K562 (cell line): ENCODE measurements at regions not wholly inside any gene's neighbourhood (a gene's known extent, or its start where the extent isn't known, plus 50 kb on each side); places are given as distances from the start of the nearest gene placed in this dataset.

Source experiments
- ATAC-seq: fragments of 200-7000 bp; cut with Tn5 transposase; 3 replicates; pipeline ENCODE4 v1.9.1; 2020; ENCODE audit warnings: moderate library complexity
- BruUV-seq: library from RNA; stranded (reverse); fragments of 400-500 nt; replicated peaks from 2 replicates; lab custom pipeline; 2021; lab: Mats Ljungman, UMichigan
- CTCF ChIA-PET: fragments of 300-600 bp; formaldehyde crosslinking; extraction: SDS; loops from one replicate; lab custom pipeline; 2021; ENCODE audit warnings: low intra/inter-chr PET ratio; lab: Yijun Ruan, JAX
- POLR2A ChIA-PET: fragments of 300-600, 350-650 bp; sonication (Branson Sonifier 250); formaldehyde crosslinking; extraction: SDS; loops from one replicate; lab custom pipeline; 2021; ENCODE audit warnings: antibody characterized with exemption, inconsistent platforms; lab: Yijun Ruan, JAX
- DNase-seq, 4 experiments: peaks; one replicate each; pipeline versions ENCODE4 v3.0.0 to v3.0.0-alpha.2; 2011 to 2018; ENCODE audit warnings: low spot score in 3 of 4, mixed read lengths in 3 of 4; ENCODE audit errors: extremely low read depth in 1 of 4
- FAIRE-seq: peaks from 2 replicates; lab custom pipeline; 2011; peaks lifted over from hg19 to GRCh38; lab: Jason Lieb, UNC
- H2AFZ ChIP-seq: 2 replicates; pipeline ENCODE4 v1.6.0; 2011; ENCODE audit warnings: low read depth, low read length, control low read depth, inconsistent platforms
- H3K27ac ChIP-seq: fragments of 200-600 bp; 3 replicates; pipeline ENCODE4 v1.8.0; 2011; ENCODE audit warnings: low read depth, mild to moderate bottlenecking, control low read depth, inconsistent platforms, low read length, moderate library complexity, mixed read lengths; ENCODE audit errors: extremely low read depth
- H3K27me3 ChIP-seq, 2 experiments: fragments of 300-600 bp in 1 of 2; 2 replicates in 1 of 2; 3 replicates in 1 of 2; pipeline versions ENCODE4 v1.6.0 to v1.8.0; 2011; ENCODE audit warnings: inconsistent platforms in 2 of 2, low read length in 2 of 2, mild to moderate bottlenecking in 1 of 2, mixed read lengths in 1 of 2, moderate library complexity in 1 of 2; ENCODE audit not compliant: control insufficient read depth in 2 of 2, insufficient read depth in 2 of 2
- H3K36me3 ChIP-seq: fragments of 300-600 bp; 3 replicates; pipeline ENCODE4 v1.8.0; 2011; ENCODE audit warnings: mild to moderate bottlenecking, low read length, inconsistent platforms; ENCODE audit not compliant: control insufficient read depth, insufficient read depth
- H3K4me1 ChIP-seq, 2 experiments: fragments of 200-600 bp in 1 of 2; replicated peaks in 1 of 2; 2 replicates in 1 of 2; 3 replicates in 1 of 2; pipeline versions ENCODE4 v1.5.1 to v1.8.0; 2011; ENCODE audit warnings: inconsistent platforms in 2 of 2, low read length in 2 of 2, mild to moderate bottlenecking in 1 of 2, mixed read lengths in 1 of 2, moderate library complexity in 1 of 2; ENCODE audit not compliant: control insufficient read depth in 2 of 2, insufficient read depth in 2 of 2
- H3K4me2 ChIP-seq: 2 replicates; pipeline ENCODE4 v1.6.1; 2011; ENCODE audit warnings: low read length, control low read depth, inconsistent platforms, mixed read lengths; ENCODE audit not compliant: insufficient read depth
- H3K4me3 ChIP-seq: fragments of 200-600 bp; sonication (generic), shearing (Covaris generic); 2 replicates; pipeline ENCODE4 v1.5.1; 2016; ENCODE audit warnings: control low read depth, inconsistent platforms
- H3K79me2 ChIP-seq: fragments of 200-600 bp; 3 replicates; pipeline ENCODE4 v1.8.0; 2011; ENCODE audit warnings: low read length, inconsistent platforms; ENCODE audit not compliant: control insufficient read depth, insufficient read depth
- H3K9ac ChIP-seq, 2 experiments: 2 replicates each; pipeline versions ENCODE4 v1.6.0 to v1.6.1; 2011; ENCODE audit warnings: low read depth in 2 of 2, low read length in 2 of 2, control low read depth in 1 of 2, inconsistent platforms in 1 of 2, mild to moderate bottlenecking in 1 of 2, mixed read lengths in 1 of 2; ENCODE audit not compliant: insufficient read depth in 1 of 2
- H3K9me1 ChIP-seq: one replicate; pipeline ENCODE4 v1.6.0; 2011; ENCODE audit warnings: inconsistent platforms, mild to moderate bottlenecking, low read length, moderate library complexity; ENCODE audit not compliant: control insufficient read depth, insufficient read depth
- H3K9me3 ChIP-seq: replicated peaks from 2 replicates; pipeline ENCODE4 v1.5.1; 2011; ENCODE audit warnings: low read depth, low read length, inconsistent platforms; ENCODE audit not compliant: control insufficient read depth, insufficient read depth
- H4K20me1 ChIP-seq: replicated peaks from 2 replicates; pipeline ENCODE4 v1.6.1; 2011; ENCODE audit warnings: low read length, inconsistent platforms, mixed read lengths; ENCODE audit not compliant: control insufficient read depth, insufficient read depth
- BMI1 ChIP-seq: fragments of 150-350 bp; IDR thresholded peaks from 2 replicates; pipeline ENCODE4 v1.6.1; 2014; ENCODE audit warnings: low read length
- E2F4 ChIP-seq: sonication (generic); formaldehyde crosslinking; IDR thresholded peaks from 2 replicates; pipeline ENCODE4 v1.8.0; 2022; ENCODE audit warnings: mild to moderate bottlenecking, low read depth, missing genetic modification reagents
- GATA2 ChIP-seq: sonication (generic); formaldehyde crosslinking; IDR thresholded peaks from 2 replicates; pipeline ENCODE4 v1.4.0; 2020; ENCODE audit warnings: mild to moderate bottlenecking, missing genetic modification reagents
- MEF2A ChIP-seq: IDR thresholded peaks from 2 replicates; pipeline ENCODE4 v1.6.1; 2011; ENCODE audit warnings: low read depth, mild to moderate bottlenecking, low read length, moderate library complexity; ENCODE audit not compliant: control insufficient read depth
- MTA1 ChIP-seq: fragments of 450-650 bp; IDR thresholded peaks from 2 replicates; pipeline ENCODE4 v1.6.1; 2017; ENCODE audit warnings: borderline replicate concordance
- MTA2 ChIP-seq: fragments of 450-650 bp; IDR thresholded peaks from 2 replicates; pipeline ENCODE4 v1.6.1; 2016; ENCODE audit warnings: low read depth
- MTA3 ChIP-seq: fragments of 450-650 bp; formaldehyde crosslinking; IDR thresholded peaks from 2 replicates; pipeline ENCODE4 v1.6.1; 2017; ENCODE audit warnings: mild to moderate bottlenecking, borderline replicate concordance
- NCOA4 ChIP-seq: fragments of 450-650 bp; IDR thresholded peaks from 2 replicates; pipeline ENCODE4 v1.6.1; 2018; ENCODE audit warnings: mild to moderate bottlenecking; ENCODE audit not compliant: partially characterized antibody
- NRF1 ChIP-seq, 2 experiments: fragments of 450-650 bp; IDR thresholded peaks in 1 of 2; conservative IDR thresholded peaks in 1 of 2; 2 replicates each; pipeline ENCODE4 v1.6.1; 2014; ENCODE audit warnings: mild to moderate bottlenecking in 2 of 2
- POLR3A ChIP-seq: IDR thresholded peaks from 2 replicates; pipeline ENCODE4 v1.6.1; 2011; ENCODE audit warnings: borderline replicate concordance, mild to moderate bottlenecking, moderate library complexity; ENCODE audit not compliant: insufficient read length, insufficient read depth; ENCODE audit errors: extremely low read depth
- RBM22 ChIP-seq: fragments of 200-400 bp; formaldehyde crosslinking; IDR thresholded peaks from 2 replicates; pipeline ENCODE4 v1.6.1; 2018; ENCODE audit warnings: low read length, low read depth; ENCODE audit not compliant: poor library complexity, severe bottlenecking
- SIRT6 ChIP-seq: IDR thresholded peaks from one replicate; pipeline ENCODE4 v1.6.1; 2012; ENCODE audit warnings: low read depth, mild to moderate bottlenecking, control low read depth, inconsistent platforms, low read length, moderate library complexity
- SMAD1 ChIP-seq: fragments of 150-350 bp; IDR thresholded peaks from 2 replicates; pipeline ENCODE4 v1.6.1; 2014; ENCODE audit warnings: low read length, low read depth; ENCODE audit not compliant: partially characterized antibody
- SRSF1 ChIP-seq: fragments of 200-400 bp; formaldehyde crosslinking; IDR thresholded peaks from 2 replicates; pipeline ENCODE4 v1.6.1; 2017; ENCODE audit warnings: mild to moderate bottlenecking, low read depth, low read length, moderate library complexity
- ZNF12 ChIP-seq: sonication (generic); formaldehyde crosslinking; IDR thresholded peaks from 2 replicates; pipeline ENCODE4 v1.4.0; 2020; ENCODE audit warnings: mild to moderate bottlenecking, missing genetic modification reagents
- ZNF561 ChIP-seq: fragments of 450-650 bp; formaldehyde crosslinking; conservative IDR thresholded peaks from 2 replicates; pipeline ENCODE4 v1.4.0; 2020; ENCODE audit warnings: mild to moderate bottlenecking, moderate library complexity
- ZSCAN29 ChIP-seq: fragments of 450-650 bp; IDR thresholded peaks from 2 replicates; pipeline ENCODE4 v1.6.1; 2017
- WGBS: fragments of 100-300 bp; shearing (Covaris generic); methylation state at CpG from one replicate; pipeline ENCODE4 v1.1.6; 2016; ENCODE audit warnings: low coverage, mixed read lengths; ENCODE audit not compliant: insufficient coverage; ENCODE audit errors: missing lambda C conversion rate; 5-methylcytosine and 5-hydroxymethylcytosine counted together
- in situ Hi-C: fragments of 300-500 bp; cut with MboI; formaldehyde crosslinking; loops from 4 replicates; pipeline ENCODE4 v1.15.0; 2018; ENCODE audit warnings: inconsistent platforms, mixed read lengths
- intact Hi-C: fragments of 100-400 bp; cut with micrococcal nuclease; formaldehyde crosslinking; loops from 2 replicates; pipeline ENCODE4 v1.14.2; 2022
- TF ChIP-seq, protein P1 (sequence below): fragments of 250-450 bp; sonication (Bioruptor Pico); IDR thresholded peaks from 2 replicates; pipeline ENCODE4 v1.8.0; 2021; ENCODE audit warnings: moderate library complexity, mild to moderate bottlenecking, inconsistent platforms
- TF ChIP-seq, protein P2 (sequence below): fragments of 450-650 bp; IDR thresholded peaks from 2 replicates; pipeline ENCODE4 v1.6.1; 2016; ENCODE audit warnings: low read depth, mild to moderate bottlenecking, moderate library complexity

DNA sequence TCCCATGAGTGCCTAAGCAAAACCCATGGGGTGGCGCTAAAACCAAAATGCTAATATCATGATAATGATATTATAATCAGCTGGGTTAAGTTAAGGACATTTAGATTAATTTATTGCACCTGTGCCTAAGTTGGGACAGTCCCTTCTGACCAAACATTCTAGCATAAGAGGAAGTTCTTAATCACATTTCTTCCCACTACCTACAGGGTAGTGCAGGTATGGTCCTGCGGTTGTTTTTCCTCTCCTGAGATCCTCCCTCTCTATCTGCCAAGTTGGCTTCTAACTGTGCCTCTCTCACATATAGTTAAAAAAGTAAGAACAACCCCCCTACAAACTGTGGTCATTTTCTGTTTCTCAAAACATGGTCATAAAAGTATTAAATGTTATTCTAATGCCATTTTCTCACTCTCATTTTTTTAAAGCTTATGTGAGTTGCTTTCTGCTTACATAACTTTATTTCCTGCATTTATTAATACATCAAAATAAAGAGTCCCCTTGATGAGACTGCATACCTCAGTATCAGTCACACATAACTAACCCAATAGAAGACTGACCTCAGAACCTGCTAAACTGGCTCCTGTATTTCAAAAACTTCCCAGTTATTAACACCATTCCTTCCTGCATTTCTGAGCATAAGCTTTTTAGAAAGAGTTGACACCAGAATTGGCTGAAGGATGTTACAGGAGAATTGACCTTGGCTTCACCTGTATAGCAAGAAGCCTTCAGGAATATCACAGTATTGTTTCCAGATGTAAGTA, 1332.5 kb downstream of the FSTL5 start:
- no peak for FAIRE-seq
- TF ChIP-seq BMI1 (no peak), SRSF1 (no peak), MEF2A (no peak), MTA1 (no peak), MTA2 (no peak), ZSCAN29 (no peak), RBM22 (no peak), ZNF12 (CRISPR knock-in tag) (no peak), NRF1 (conservative IDR thresholded peaks at IDR 0.05 in 1 of 2, IDR thresholded peaks at IDR 0.05 in 1 of 2) (no peak), MTA3 (no peak), E2F4 (CRISPR knock-in tag) (no peak), GATA2 (CRISPR knock-in tag) (no peak), ZNF561 (CRISPR knock-in tag) (no peak), POLR3A (no peak), SIRT6 (no peak), SMAD1 (no peak), NCOA4 (no peak)
- TF ChIP-seq, protein P1, sequence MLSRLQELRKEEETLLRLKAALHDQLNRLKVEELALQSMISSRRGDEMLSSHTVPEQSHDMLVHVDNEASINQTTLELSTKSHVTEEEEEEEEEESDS (CRISPR knock-in tag), result no peak
- TF ChIP-seq, protein P2, sequence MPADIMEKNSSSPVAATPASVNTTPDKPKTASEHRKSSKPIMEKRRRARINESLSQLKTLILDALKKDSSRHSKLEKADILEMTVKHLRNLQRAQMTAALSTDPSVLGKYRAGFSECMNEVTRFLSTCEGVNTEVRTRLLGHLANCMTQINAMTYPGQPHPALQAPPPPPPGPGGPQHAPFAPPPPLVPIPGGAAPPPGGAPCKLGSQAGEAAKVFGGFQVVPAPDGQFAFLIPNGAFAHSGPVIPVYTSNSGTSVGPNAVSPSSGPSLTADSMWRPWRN, result no peak

More for the DNA sequence above, 1332.5 kb downstream of the FSTL5 start:
- Histone ChIP-seq H3K4me1 (no peaks in the 10 kb centered on the region), H2AFZ (no peak overlapping the region), H3K27me3 (no peaks in the 10 kb centered on the region), H3K27ac (no peak overlapping the region), H3K4me3 (no peak overlapping the region), H3K4me2 (no peak overlapping the region), H3K36me3 (no peaks in the 10 kb centered on the region), H3K9ac (no peak overlapping the region), H3K9me1 (no peaks in the 10 kb centered on the region), H4K20me1 (no peaks in the 10 kb centered on the region), H3K9me3 (no peaks in the 10 kb centered on the region), H3K79me2 (no peaks in the 10 kb centered on the region)
- DNase-seq (no peak), ATAC-seq (no peak)
- CTCF ChIA-PET, result no interaction called here
- intact Hi-C loops (no loop called here), in situ Hi-C loops (no loop called here)
- no CpG with 5 or more reads among the region's 2 CpGs for WGBS
- BruUV-seq, result no TSS peak
- POLR2A ChIA-PET, result no interaction called here
